Smooth muscle cell (in vitro differentiated cells): ENCODE measurements at regions not wholly inside any gene's neighbourhood (a gene's known extent, or its start where the extent isn't known, plus 50 kb on each side); places are given as distances from the start of the nearest gene placed in this dataset.

Experiments used
- DNase-seq: peaks from one replicate; lab custom pipeline; 2025; ENCODE audit not compliant: unreplicated experiment; lab: John Stamatoyannopoulos, UW
- H2AFZ ChIP-seq: fragments of 200-600 bp; sonication (generic); 2 replicates; pipeline ENCODE4 v1.6.0; 2016; ENCODE audit warnings: antibody characterized with exemption, low read depth, mild to moderate bottlenecking
- H3F3A ChIP-seq: fragments of 200-600 bp; sonication (generic); 2 replicates; pipeline ENCODE4 v1.6.0; 2017; ENCODE audit warnings: antibody characterized with exemption, low read depth
- H3K27ac ChIP-seq: fragments of 200-600 bp; sonication (generic); 2 replicates; pipeline ENCODE4 v1.5.1; 2016; ENCODE audit warnings: low read depth, mild to moderate bottlenecking
- H3K27me3 ChIP-seq: fragments of 200-600 bp; sonication (generic); 2 replicates; pipeline ENCODE4 v1.6.1; 2016; ENCODE audit warnings: low read depth, mild to moderate bottlenecking
- H3K36me3 ChIP-seq: fragments of 200-600 bp; sonication (generic); 2 replicates; pipeline ENCODE4 v1.5.1; 2016; ENCODE audit warnings: low read depth
- H3K4me1 ChIP-seq: fragments of 200-600 bp; sonication (generic); 2 replicates; pipeline ENCODE4 v1.5.1; 2016; ENCODE audit warnings: low read depth
- H3K4me2 ChIP-seq: fragments of 200-600 bp; sonication (generic); 2 replicates; pipeline ENCODE4 v1.6.0; 2016; ENCODE audit warnings: mild to moderate bottlenecking
- H3K4me3 ChIP-seq: fragments of 200-600 bp; sonication (generic); 2 replicates; pipeline ENCODE4 v1.5.1; 2016; ENCODE audit warnings: mild to moderate bottlenecking
- H3K79me2 ChIP-seq: fragments of 200-600 bp; sonication (generic); 2 replicates; pipeline ENCODE4 v1.6.0; 2016; ENCODE audit warnings: low read depth, mild to moderate bottlenecking
- H3K9ac ChIP-seq: fragments of 200-600 bp; sonication (generic); 2 replicates; pipeline ENCODE4 v1.6.0; 2016; ENCODE audit warnings: low read depth
- H3K9me3 ChIP-seq: fragments of 200-600 bp; sonication (generic); replicated peaks from 2 replicates; pipeline ENCODE4 v1.5.1; 2016; ENCODE audit warnings: low read depth
- H4K20me1 ChIP-seq: fragments of 200-600 bp; sonication (generic); 2 replicates; pipeline ENCODE4 v1.6.0; 2016; ENCODE audit warnings: low read depth
- WGBS: methylation state at CpG from one replicate; pipeline ENCODE4 v1.1.7; 2016; ENCODE audit warnings: low lambda C conversion rate; 5-methylcytosine and 5-hydroxymethylcytosine counted together
- TF ChIP-seq, protein P1 (sequence below): fragments of 200-600 bp; sonication (generic); IDR thresholded peaks from 2 replicates; pipeline ENCODE4 v1.5.1; 2017; ENCODE audit warnings: borderline replicate concordance, mild to moderate bottlenecking, antibody characterized with exemption; ENCODE audit not compliant: insufficient read depth, poor library complexity, severe bottlenecking

GRCh38 chr19:27779954-27780353 lies 1433.0 kb downstream of the UQCRFS1 start:
- Histone ChIP-seq H3K9me3 (no peaks in the 10 kb centered on the region), H3K27ac (no peak overlapping the region), H4K20me1 (peaks cover 14% of the 10 kb centered on the region), H3K4me3 (no peak overlapping the region), H3K27me3 (no peaks in the 10 kb centered on the region), H3F3A (no peaks in the 10 kb centered on the region), H2AFZ (no peak overlapping the region), H3K79me2 (peaks cover 62% of the 10 kb centered on the region), H3K4me2 (no peak overlapping the region), H3K36me3 (peaks cover 18% of the 10 kb centered on the region), H3K4me1 (no peaks in the 10 kb centered on the region), H3K9ac (no peak overlapping the region)
- no peak for DNase-seq
- TF ChIP-seq, protein P1, sequence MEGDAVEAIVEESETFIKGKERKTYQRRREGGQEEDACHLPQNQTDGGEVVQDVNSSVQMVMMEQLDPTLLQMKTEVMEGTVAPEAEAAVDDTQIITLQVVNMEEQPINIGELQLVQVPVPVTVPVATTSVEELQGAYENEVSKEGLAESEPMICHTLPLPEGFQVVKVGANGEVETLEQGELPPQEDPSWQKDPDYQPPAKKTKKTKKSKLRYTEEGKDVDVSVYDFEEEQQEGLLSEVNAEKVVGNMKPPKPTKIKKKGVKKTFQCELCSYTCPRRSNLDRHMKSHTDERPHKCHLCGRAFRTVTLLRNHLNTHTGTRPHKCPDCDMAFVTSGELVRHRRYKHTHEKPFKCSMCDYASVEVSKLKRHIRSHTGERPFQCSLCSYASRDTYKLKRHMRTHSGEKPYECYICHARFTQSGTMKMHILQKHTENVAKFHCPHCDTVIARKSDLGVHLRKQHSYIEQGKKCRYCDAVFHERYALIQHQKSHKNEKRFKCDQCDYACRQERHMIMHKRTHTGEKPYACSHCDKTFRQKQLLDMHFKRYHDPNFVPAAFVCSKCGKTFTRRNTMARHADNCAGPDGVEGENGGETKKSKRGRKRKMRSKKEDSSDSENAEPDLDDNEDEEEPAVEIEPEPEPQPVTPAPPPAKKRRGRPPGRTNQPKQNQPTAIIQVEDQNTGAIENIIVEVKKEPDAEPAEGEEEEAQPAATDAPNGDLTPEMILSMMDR = no peak
- 96% methylated on average over 1 of the region's 1 CpG for WGBS

DNA sequence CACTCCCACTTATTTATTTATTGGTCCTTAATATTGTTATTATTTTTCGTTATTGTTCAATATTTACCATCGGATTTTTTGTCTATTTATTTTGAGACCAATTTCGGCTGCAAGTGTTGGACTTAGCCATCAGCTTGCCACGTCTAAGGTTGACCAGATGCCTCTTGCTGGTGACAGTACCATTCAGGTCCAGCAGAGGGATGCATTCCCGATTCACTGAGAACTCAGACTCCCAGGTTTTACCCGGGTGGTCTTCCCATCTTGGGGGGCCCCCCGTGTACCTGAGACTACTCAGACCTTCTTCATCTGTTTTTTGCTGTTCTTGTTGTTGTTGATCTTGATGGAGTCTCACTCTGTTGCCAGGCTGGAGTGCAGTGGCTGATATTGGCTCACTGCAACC lies 1435.2 kb downstream of the UQCRFS1 start:
- H3K27me3 ChIP-seq = no peaks in the 10 kb centered on the region
- WGBS = 88% methylated on average over 7 of the region's 7 CpGs
- no peak for DNase-seq
- H3K4me3 ChIP-seq = no peak overlapping the region
- H3K4me1 ChIP-seq = no peaks in the 10 kb centered on the region
- H3K9ac ChIP-seq = no peak overlapping the region
- H4K20me1 ChIP-seq = peaks cover 6% of the 10 kb centered on the region
- TF ChIP-seq, protein P1 = no peak
- H3K9me3 ChIP-seq = peaks cover 5% of the 10 kb centered on the region
- H3K36me3 ChIP-seq = peaks cover 34% of the 10 kb centered on the region
- no peaks in the 10 kb centered on the region for H3F3A ChIP-seq
- H3K27ac ChIP-seq = no peak overlapping the region
- no peak overlapping the region for H3K4me2 ChIP-seq
- H2AFZ ChIP-seq = no peak overlapping the region
- peaks cover 39% of the 10 kb centered on the region for H3K79me2 ChIP-seq

DNA sequence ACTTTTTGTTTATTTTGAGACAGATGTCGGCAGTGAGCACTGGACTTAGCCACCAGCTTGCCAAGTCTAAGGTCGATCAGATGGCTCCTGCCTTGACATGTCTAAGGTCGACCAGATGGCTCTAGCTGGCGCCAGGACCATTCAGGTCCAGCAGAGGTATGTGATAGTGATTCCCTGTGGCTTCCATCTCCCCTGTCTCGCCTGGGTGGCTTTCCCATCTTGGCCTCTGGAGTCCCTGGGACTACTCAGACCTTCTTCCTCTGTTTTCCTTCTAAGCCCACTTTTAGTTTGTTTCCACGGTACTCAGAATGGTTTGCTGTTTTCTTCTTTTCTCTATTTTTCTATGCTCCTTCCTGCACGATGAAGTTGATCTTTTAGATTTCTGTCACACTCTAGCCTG lies 1435.7 kb downstream of the UQCRFS1 start:
- Histone ChIP-seq H2AFZ (no peak overlapping the region), H3K27ac (no peak overlapping the region), H4K20me1 (peaks cover 4% of the 10 kb centered on the region), H3K79me2 (peaks cover 34% of the 10 kb centered on the region), H3K4me1 (no peaks in the 10 kb centered on the region), H3K9me3 (peaks cover 5% of the 10 kb centered on the region), H3K4me2 (no peak overlapping the region), H3F3A (no peaks in the 10 kb centered on the region), H3K27me3 (no peaks in the 10 kb centered on the region), H3K9ac (no peak overlapping the region), H3K36me3 (peaks cover 34% of the 10 kb centered on the region), H3K4me3 (no peak overlapping the region)
- WGBS = 97% methylated on average over 7 of the region's 7 CpGs
- TF ChIP-seq, protein P1 = no peak
- DNase-seq = no peak

- Histone ChIP-seq H4K20me1 (peaks cover 2% of the 10 kb centered on the region), H3K27me3 (no peaks in the 10 kb centered on the region), H3K79me2 (peaks cover 27% of the 10 kb centered on the region), H3K4me3 (no peak overlapping the region), H3K9ac (no peak overlapping the region), H2AFZ (no peak overlapping the region), H3K27ac (no peak overlapping the region), H3K4me2 (no peak overlapping the region), H3K36me3 (peaks cover 34% of the 10 kb centered on the region), H3F3A (no peaks in the 10 kb centered on the region), H3K9me3 (peaks cover 5% of the 10 kb centered on the region), H3K4me1 (no peaks in the 10 kb centered on the region)
- WGBS = 98% methylated on average over 3 of the region's 3 CpGs
- TF ChIP-seq, protein P1 = no peak
- DNase-seq = no peak
Measured at GRCh38 chr19:27776524-27776923, 1436.4 kb downstream of the UQCRFS1 start.
